Stomach (tissue), 8 donors: ENCODE measurements at regions not wholly inside any gene's neighbourhood (a gene's known extent, or its start where the extent isn't known, plus 50 kb on each side); places are given as distances from the start of the nearest gene placed in this dataset.

Source experiments
- DNase-seq, 2 donors: peaks; one replicate each; pipeline versions ENCODE4 v3.0.0 to v3.0.0-alpha.2; 2013 to 2019
- H3K27ac ChIP-seq, 5 donors: fragments of 200-600 bp in 4 of 5; sonication (generic) in 4 of 5; one replicate each; pipeline ENCODE4 v1.5.1; 2013 to 2019; ENCODE audit warnings: mild to moderate bottlenecking in 1 of 5, moderate library complexity in 1 of 5
- H3K27me3 ChIP-seq, 3 donors: fragments of 200-600 bp; sonication (generic); one replicate each; pipeline ENCODE4 v1.5.1; 2017 to 2019; ENCODE audit warnings: mixed run types in 1 of 3
- H3K36me3 ChIP-seq, 4 donors: fragments of 200-600 bp; sonication (generic); 1 replicate in 3 of 4; 2 replicates in 1 of 4; pipeline ENCODE4 v1.5.1; 2016 to 2019
- H3K4me1 ChIP-seq, 4 donors: fragments of 200-600 bp; sonication (generic); one replicate each; pipeline ENCODE4 v1.5.1; 2016 to 2019
- H3K4me3 ChIP-seq, 4 donors: fragments of 200-600 bp; sonication (generic) in 3 of 4; one replicate each; pipeline ENCODE4 v1.5.1; 2016 to 2019; ENCODE audit warnings: mild to moderate bottlenecking in 1 of 4
- H3K9me3 ChIP-seq, 4 donors: fragments of 200-600 bp; sonication (generic); one replicate each; pipeline ENCODE4 v1.5.1; 2016 to 2019
- CTCF ChIP-seq, 7 experiments: fragments of 450-650 bp in 4 of 7; fragments of 200-600 bp in 3 of 7; sonication (generic) in 3 of 7; IDR thresholded peaks; one replicate each; pipeline ENCODE4 v1.5.1; 2016 to 2019; ENCODE audit warnings: antibody characterized with exemption in 7 of 7, control low read depth in 2 of 7, mild to moderate bottlenecking in 1 of 7
- EP300 ChIP-seq: sonication (generic); formaldehyde crosslinking; IDR thresholded peaks from one replicate; pipeline ENCODE4 v1.6.1; 2017; ENCODE audit warnings: antibody characterized with exemption
- POLR2A ChIP-seq, 4 donors: fragments of 450-650 bp; IDR thresholded peaks; one replicate each; pipeline ENCODE4 v1.6.1; 2016; ENCODE audit warnings: antibody characterized with exemption in 4 of 4, control low read depth in 2 of 4, mild to moderate bottlenecking in 1 of 4, moderate library complexity in 1 of 4
- POLR2AphosphoS5 ChIP-seq, 3 donors: sonication (generic); formaldehyde crosslinking; IDR thresholded peaks; one replicate each; pipeline ENCODE4 v1.6.1; 2016; ENCODE audit warnings: antibody characterized with exemption in 3 of 3
- WGBS, 5 donors: extraction: QIAGEN DNeasy Blood & Tissue Kit in 3 of 5; methylation state at CpG; one replicate each; pipeline versions ENCODE4 v1.1.5 to v1.1.7; 2013 to 2018; 5-methylcytosine and 5-hydroxymethylcytosine counted together
- intact Hi-C: fragments of 100-400 bp; cut with DNase I; formaldehyde crosslinking; loops from one replicate; pipeline ENCODE4 v1.15.1; 2023; ENCODE audit warnings: low total_unique reads
- donor health status: healthy with polysubstance abuse.
- donor health status: Bipolar disorder and iron deficiency.
- donor health status: healthy.

GRCh38 chr9:7370381-7370780, 429.2 kb downstream of the DMAC1 start:
- H3K27ac ChIP-seq, result peak overlapping the region in 1 of 5 donors; percentile 32
- no peaks in the 10 kb centered on the region for H3K27me3 ChIP-seq
- 54 to 72% (median 66%) methylated on average over 2 of the region's 2 CpGs for WGBS, 5 donors
- no peaks in the 10 kb centered on the region for H3K9me3 ChIP-seq
- intact Hi-C loops, result no loop called here
- H3K4me3 ChIP-seq, result no peak overlapping the region
- TF ChIP-seq EP300, result no peak
- TF ChIP-seq POLR2AphosphoS5 (IDR thresholded peaks at IDR 0.05), result no peak
- no peak for TF ChIP-seq CTCF (IDR thresholded peaks at IDR 0.05)
- TF ChIP-seq POLR2A (IDR thresholded peaks at IDR 0.05), result no peak
- H3K4me1 ChIP-seq, result peaks cover 0 to 28% (median 17%) of the 10 kb centered on the region in 4 donors
- no peaks in the 10 kb centered on the region for H3K36me3 ChIP-seq
- peak in 1 of 2 donors; percentile 59 for DNase-seq

- H3K27ac ChIP-seq, result peak overlapping the region in 2 of 5 donors; percentile 37 to 39
- intact Hi-C loops, result no loop called here
- WGBS, 5 donors, result 68 to 84% (median 80%) methylated on average over 2 of the region's 2 CpGs
- no peaks in the 10 kb centered on the region for H3K27me3 ChIP-seq
- no peak for TF ChIP-seq POLR2A (IDR thresholded peaks at IDR 0.05)
- no peak for TF ChIP-seq EP300
- TF ChIP-seq POLR2AphosphoS5 (IDR thresholded peaks at IDR 0.05), result no peak
- TF ChIP-seq CTCF (IDR thresholded peaks at IDR 0.05), result no peak
- peaks cover 0 to 28% (median 15%) of the 10 kb centered on the region in 4 donors for H3K4me1 ChIP-seq
- no peak for DNase-seq
- no peak overlapping the region for H3K4me3 ChIP-seq
- no peaks in the 10 kb centered on the region for H3K36me3 ChIP-seq
- no peaks in the 10 kb centered on the region for H3K9me3 ChIP-seq
Observed at GRCh38 chr9:7369384-7369821, 430.2 kb downstream of the DMAC1 start.

GRCh38 chr9:7368410-7369292, 430.9 kb downstream of the DMAC1 start:
- intact Hi-C loops, result no loop called here
- TF ChIP-seq POLR2A (IDR thresholded peaks at IDR 0.05), result no peak
- TF ChIP-seq POLR2AphosphoS5 (IDR thresholded peaks at IDR 0.05), result no peak
- TF ChIP-seq EP300, result no peak
- TF ChIP-seq CTCF (IDR thresholded peaks at IDR 0.05), result no peak
- Histone ChIP-seq H3K27ac (peak overlapping the region in 3 of 5 donors; percentile 27 to 39 (median 37)), H3K4me3 (no peak overlapping the region), H3K4me1 (peaks cover 0 to 28% (median 15%) of the 10 kb centered on the region in 4 donors), H3K36me3 (no peaks in the 10 kb centered on the region), H3K9me3 (no peaks in the 10 kb centered on the region), H3K27me3 (no peaks in the 10 kb centered on the region)
- WGBS, 5 donors, result 23 to 54% (median 45%) methylated on average over 6 of the region's 6 CpGs
- DNase-seq, result peak in 1 of 2 donors; percentile 83

GRCh38 chr9:7367726-7368125, 431.9 kb downstream of the DMAC1 start:
- no peaks in the 10 kb centered on the region for H3K27me3 ChIP-seq
- H3K9me3 ChIP-seq, result no peaks in the 10 kb centered on the region
- intact Hi-C loops, result no loop called here
- H3K4me1 ChIP-seq, result peaks cover 0 to 28% (median 15%) of the 10 kb centered on the region in 4 donors
- H3K36me3 ChIP-seq, result no peaks in the 10 kb centered on the region
- 54 to 79% (median 62%) methylated on average over 1 of the region's 1 CpG for WGBS, 5 donors
- H3K27ac ChIP-seq, result peak overlapping the region in 2 of 5 donors; percentile 37 to 39
- DNase-seq, result no peak
- TF ChIP-seq EP300 (no peak), POLR2A (IDR thresholded peaks at IDR 0.05) (no peak), POLR2AphosphoS5 (IDR thresholded peaks at IDR 0.05) (no peak), CTCF (IDR thresholded peaks at IDR 0.05) (no peak)
- H3K4me3 ChIP-seq, result no peak overlapping the region
